HUES48 (cell line): ENCODE measurements at regions not wholly inside any gene's neighbourhood (a gene's known extent, or its start where the extent isn't known, plus 50 kb on each side); places are given as distances from the start of the nearest gene placed in this dataset.

Experiments used
- H3K27ac ChIP-seq: one replicate; pipeline ENCODE4 v1.7.0; 2013; ENCODE audit warnings: low read depth, low read length, inconsistent platforms
- H3K27me3 ChIP-seq: 2 replicates; pipeline ENCODE4 v1.6.1; 2013; ENCODE audit warnings: mild to moderate bottlenecking, low read length; ENCODE audit not compliant: control insufficient read depth, insufficient read depth
- H3K36me3 ChIP-seq: 2 replicates; pipeline ENCODE4 v1.6.1; 2013; ENCODE audit warnings: low read length; ENCODE audit not compliant: control insufficient read depth, insufficient read depth
- H3K4me1 ChIP-seq: 2 replicates; pipeline ENCODE4 v1.6.1; 2013; ENCODE audit warnings: mild to moderate bottlenecking, low read length; ENCODE audit not compliant: control insufficient read depth, insufficient read depth
- H3K4me3 ChIP-seq: 2 replicates; pipeline ENCODE4 v1.5.1; 2013; ENCODE audit warnings: mild to moderate bottlenecking, low read depth, low read length
- H3K9ac ChIP-seq: 2 replicates; pipeline ENCODE4 v1.6.1; 2013; ENCODE audit warnings: mild to moderate bottlenecking, low read depth, low read length, moderate library complexity
- H3K9me3 ChIP-seq: 2 replicates; pipeline ENCODE4 v1.6.1; 2013; ENCODE audit warnings: low read length; ENCODE audit not compliant: control insufficient read depth, insufficient read depth

- H3K9ac ChIP-seq, result no peak overlapping the region
- no peak overlapping the region for H3K4me3 ChIP-seq
- H3K27ac ChIP-seq, result no peak overlapping the region
- H3K9me3 ChIP-seq, result no peaks in the 10 kb centered on the region
- H3K36me3 ChIP-seq, result no peaks in the 10 kb centered on the region
- no peaks in the 10 kb centered on the region for H3K4me1 ChIP-seq
- no peaks in the 10 kb centered on the region for H3K27me3 ChIP-seq
Measured at GRCh38 chr5:175261037-175261436, 182.9 kb downstream of the DRD1 start.

- Histone ChIP-seq H3K27me3 (no peaks in the 10 kb centered on the region), H3K9me3 (no peaks in the 10 kb centered on the region), H3K36me3 (no peaks in the 10 kb centered on the region), H3K9ac (no peak overlapping the region), H3K4me1 (no peaks in the 10 kb centered on the region), H3K4me3 (no peak overlapping the region), H3K27ac (no peak overlapping the region)
Measured at GRCh38 chr5:175257847-175258194, 186.2 kb downstream of the DRD1 start.

- Histone ChIP-seq H3K27me3 (no peaks in the 10 kb centered on the region), H3K9ac (no peak overlapping the region), H3K4me3 (no peak overlapping the region), H3K9me3 (no peaks in the 10 kb centered on the region), H3K4me1 (no peaks in the 10 kb centered on the region), H3K27ac (no peak overlapping the region), H3K36me3 (no peaks in the 10 kb centered on the region)
Measured at GRCh38 chr5:175257128-175257846, 186.7 kb downstream of the DRD1 start.

GRCh38 chr5:175254155-175254554, 189.8 kb downstream of the DRD1 start:
- Histone ChIP-seq H3K9ac (no peak overlapping the region), H3K9me3 (no peaks in the 10 kb centered on the region), H3K4me1 (no peaks in the 10 kb centered on the region), H3K27me3 (no peaks in the 10 kb centered on the region), H3K4me3 (no peak overlapping the region), H3K36me3 (no peaks in the 10 kb centered on the region), H3K27ac (no peak overlapping the region)

GRCh38 chr5:175253597-175253996, 190.4 kb downstream of the DRD1 start:
- Histone ChIP-seq H3K9me3 (no peaks in the 10 kb centered on the region), H3K27ac (no peak overlapping the region), H3K27me3 (no peaks in the 10 kb centered on the region), H3K4me3 (no peak overlapping the region), H3K9ac (no peak overlapping the region), H3K4me1 (no peaks in the 10 kb centered on the region), H3K36me3 (no peaks in the 10 kb centered on the region)

GRCh38 chr5:175252234-175252805, 191.7 kb downstream of the DRD1 start:
- Histone ChIP-seq H3K27me3 (no peaks in the 10 kb centered on the region), H3K9me3 (no peaks in the 10 kb centered on the region), H3K36me3 (no peaks in the 10 kb centered on the region), H3K4me3 (no peak overlapping the region), H3K4me1 (no peaks in the 10 kb centered on the region), H3K9ac (no peak overlapping the region), H3K27ac (no peak overlapping the region)

GRCh38 chr5:175250426-175250825, 193.6 kb downstream of the DRD1 start:
- H3K4me3 ChIP-seq, result no peak overlapping the region
- no peaks in the 10 kb centered on the region for H3K4me1 ChIP-seq
- no peak overlapping the region for H3K9ac ChIP-seq
- H3K27me3 ChIP-seq, result no peaks in the 10 kb centered on the region
- H3K27ac ChIP-seq, result no peak overlapping the region
- no peaks in the 10 kb centered on the region for H3K9me3 ChIP-seq
- H3K36me3 ChIP-seq, result no peaks in the 10 kb centered on the region

GRCh38 chr5:175248416-175248905, 195.5 kb downstream of the DRD1 start:
- Histone ChIP-seq H3K27me3 (no peaks in the 10 kb centered on the region), H3K9me3 (no peaks in the 10 kb centered on the region), H3K27ac (no peak overlapping the region), H3K4me3 (no peak overlapping the region), H3K36me3 (no peaks in the 10 kb centered on the region), H3K9ac (no peak overlapping the region), H3K4me1 (no peaks in the 10 kb centered on the region)

GRCh38 chr5:175246889-175247520, 197.0 kb downstream of the DRD1 start:
- Histone ChIP-seq H3K9ac (no peak overlapping the region), H3K27ac (no peak overlapping the region), H3K4me1 (no peaks in the 10 kb centered on the region)

GRCh38 chr5:175246242-175246888, 197.6 kb downstream of the DRD1 start:
- H3K27ac ChIP-seq, result no peak overlapping the region

More at GRCh38 chr5:175246889-175247520, 197.0 kb downstream of the DRD1 start:
- Histone ChIP-seq H3K36me3 (no peaks in the 10 kb centered on the region), H3K4me3 (no peak overlapping the region), H3K9me3 (no peaks in the 10 kb centered on the region), H3K27me3 (no peaks in the 10 kb centered on the region)

GRCh38 chr5:175243441-175243840, 200.5 kb downstream of the DRD1 start:
- no peaks in the 10 kb centered on the region for H3K4me1 ChIP-seq
- no peak overlapping the region for H3K4me3 ChIP-seq
- no peaks in the 10 kb centered on the region for H3K9me3 ChIP-seq
- H3K27ac ChIP-seq, result no peak overlapping the region
- H3K9ac ChIP-seq, result no peak overlapping the region
- no peaks in the 10 kb centered on the region for H3K36me3 ChIP-seq
- no peaks in the 10 kb centered on the region for H3K27me3 ChIP-seq

More at GRCh38 chr5:175246242-175246888, 197.6 kb downstream of the DRD1 start:
- H3K4me1 ChIP-seq, result no peaks in the 10 kb centered on the region
- no peaks in the 10 kb centered on the region for H3K36me3 ChIP-seq
- H3K4me3 ChIP-seq, result no peak overlapping the region
- no peaks in the 10 kb centered on the region for H3K9me3 ChIP-seq
- no peak overlapping the region for H3K9ac ChIP-seq
- H3K27me3 ChIP-seq, result no peaks in the 10 kb centered on the region
